Loucy (cell line): ENCODE measurements at regions not wholly inside any gene's neighbourhood (a gene's known extent, or its start where the extent isn't known, plus 50 kb on each side); places are given as distances from the start of the nearest gene placed in this dataset.
"Not testable (repeated sequence)": the region's sequence is repeated elsewhere in the genome, so short reads cannot be mapped to it uniquely, and the experiment has no call there.

Experiments
- H2AFZ ChIP-seq: fragments of 200-600 bp; sonication (generic); 2 replicates; pipeline ENCODE4 v1.6.0; 2016; ENCODE audit warnings: antibody characterized with exemption, mild to moderate bottlenecking, low read length, moderate library complexity
- H3F3A ChIP-seq: fragments of 200-600 bp; 2 replicates; pipeline ENCODE4 v1.6.0; 2016; ENCODE audit warnings: antibody characterized with exemption, low read depth, mild to moderate bottlenecking
- H3K27me3 ChIP-seq: fragments of 200-600 bp; sonication (generic); 2 replicates; pipeline ENCODE4 v1.6.1; 2014; ENCODE audit warnings: low read length, mild to moderate bottlenecking; ENCODE audit not compliant: insufficient read depth, poor library complexity, severe bottlenecking
- H3K36me3 ChIP-seq: fragments of 200-600 bp; sonication (generic); 2 replicates; pipeline ENCODE4 v1.6.1; 2016; ENCODE audit warnings: low read length; ENCODE audit not compliant: insufficient read depth
- H3K4me1 ChIP-seq: fragments of 200-600 bp; sonication (generic); 2 replicates; pipeline ENCODE4 v1.5.1; 2014; ENCODE audit warnings: low read length, mild to moderate bottlenecking; ENCODE audit not compliant: insufficient read depth, poor library complexity, severe bottlenecking
- H3K4me2 ChIP-seq: fragments of 200-600 bp; sonication (generic); 2 replicates; pipeline ENCODE4 v1.6.0; 2014; ENCODE audit warnings: antibody characterized with exemption, low read length, low read depth, mild to moderate bottlenecking; ENCODE audit not compliant: poor library complexity, severe bottlenecking
- H3K4me3 ChIP-seq: fragments of 200-600 bp; sonication (generic); 2 replicates; pipeline ENCODE4 v1.5.1; 2014; ENCODE audit warnings: low read length, mild to moderate bottlenecking, mixed read lengths; ENCODE audit not compliant: poor library complexity, severe bottlenecking
- H3K79me2 ChIP-seq: fragments of 200-600 bp; sonication (generic); 2 replicates; pipeline ENCODE4 v1.6.1; 2014; ENCODE audit warnings: low read length; ENCODE audit not compliant: insufficient read depth
- H3K9ac ChIP-seq: fragments of 200-600 bp; sonication (generic); 2 replicates; pipeline ENCODE4 v1.6.0; 2014; ENCODE audit warnings: mild to moderate bottlenecking, low read depth, low read length, moderate library complexity; ENCODE audit not compliant: poor library complexity, severe bottlenecking
- H3K9me2 ChIP-seq: fragments of 200-600 bp; sonication (generic); replicated peaks from 2 replicates; pipeline ENCODE4 v1.6.1; 2016; ENCODE audit warnings: low read depth, low read length, mixed read lengths
- H3K9me3 ChIP-seq: fragments of 200-600 bp; sonication (generic); 2 replicates; pipeline ENCODE4 v1.6.1; 2014; ENCODE audit warnings: mild to moderate bottlenecking, antibody characterized with exemption, low read length, low read depth; ENCODE audit not compliant: insufficient read depth
- H4K20me1 ChIP-seq: fragments of 200-600 bp; sonication (generic); 2 replicates; pipeline ENCODE4 v1.6.0; 2014; ENCODE audit warnings: antibody characterized with exemption, low read length, mild to moderate bottlenecking; ENCODE audit not compliant: insufficient read depth, poor library complexity, severe bottlenecking
- CTCF ChIP-seq: fragments of 200-600 bp; sonication (generic); conservative IDR thresholded peaks from 2 replicates; pipeline ENCODE4 v1.5.1; 2014; ENCODE audit warnings: mild to moderate bottlenecking, antibody characterized with exemption, low read length
- EZH2phosphoT487 ChIP-seq: fragments of 200-600 bp; IDR thresholded peaks from 2 replicates; pipeline ENCODE4 v1.6.1; 2018; ENCODE audit warnings: antibody characterized with exemption, mild to moderate bottlenecking, moderate library complexity, borderline replicate concordance

DNA sequence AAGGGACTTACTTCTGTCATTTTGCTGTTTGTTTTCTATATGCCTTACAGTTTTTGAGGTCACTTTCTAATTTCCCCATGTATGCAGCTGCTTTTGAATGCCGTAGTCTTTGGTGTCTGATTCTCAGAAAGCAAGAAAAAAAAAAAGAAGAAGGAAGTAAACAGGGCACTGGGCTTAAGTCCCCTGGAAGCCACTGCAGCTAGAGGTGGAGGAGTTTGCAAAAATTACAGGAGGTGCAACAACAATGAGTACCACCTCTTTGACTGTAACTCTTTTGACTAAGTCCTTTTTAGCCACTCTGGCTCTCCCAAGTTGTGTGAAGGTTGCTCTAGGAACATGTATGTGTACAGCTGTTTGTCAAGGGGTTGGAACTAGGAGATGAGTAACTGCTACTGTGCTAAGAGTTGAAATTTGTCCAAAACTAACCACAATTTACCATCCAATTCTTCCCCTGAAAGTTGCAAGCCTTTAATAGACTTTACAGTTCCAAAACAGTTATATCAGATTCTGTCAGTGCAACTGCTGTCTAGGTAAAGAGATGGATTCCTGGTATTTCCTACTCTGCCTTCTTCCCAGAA, 588.0 kb upstream of the LRRN3 start:
- no peak overlapping the region for H3K4me3 ChIP-seq
- H3K36me3 ChIP-seq, result no peaks in the 10 kb centered on the region
- H3K9me3 ChIP-seq, result no peaks in the 10 kb centered on the region
- H3K9ac ChIP-seq, result no peak overlapping the region
- H3K9me2 ChIP-seq, result no peaks in the 10 kb centered on the region
- no peaks in the 10 kb centered on the region for H3K4me1 ChIP-seq
- H3K4me2 ChIP-seq, result no peak overlapping the region
- TF ChIP-seq EZH2phosphoT487, result no peak
- no peak for TF ChIP-seq CTCF
- no peaks in the 10 kb centered on the region for H3K27me3 ChIP-seq
- H4K20me1 ChIP-seq, result no peaks in the 10 kb centered on the region
- H3F3A ChIP-seq, result no peaks in the 10 kb centered on the region
- no peaks in the 10 kb centered on the region for H3K79me2 ChIP-seq
- no peak overlapping the region for H2AFZ ChIP-seq

GRCh38 chr7:110507369-110507768, 583.6 kb upstream of the LRRN3 start:
- Histone ChIP-seq H3F3A (no peaks in the 10 kb centered on the region), H2AFZ (no peak overlapping the region), H3K79me2 (no peaks in the 10 kb centered on the region), H3K4me1 (no peaks in the 10 kb centered on the region), H3K4me3 (no peak overlapping the region), H3K36me3 (no peaks in the 10 kb centered on the region), H3K4me2 (no peak overlapping the region), H3K9me3 (no peaks in the 10 kb centered on the region), H3K9ac (no peak overlapping the region), H3K9me2 (no peaks in the 10 kb centered on the region), H3K27me3 (no peaks in the 10 kb centered on the region), H4K20me1 (no peaks in the 10 kb centered on the region)
- no peak for TF ChIP-seq CTCF
- TF ChIP-seq EZH2phosphoT487, result no peak

DNA sequence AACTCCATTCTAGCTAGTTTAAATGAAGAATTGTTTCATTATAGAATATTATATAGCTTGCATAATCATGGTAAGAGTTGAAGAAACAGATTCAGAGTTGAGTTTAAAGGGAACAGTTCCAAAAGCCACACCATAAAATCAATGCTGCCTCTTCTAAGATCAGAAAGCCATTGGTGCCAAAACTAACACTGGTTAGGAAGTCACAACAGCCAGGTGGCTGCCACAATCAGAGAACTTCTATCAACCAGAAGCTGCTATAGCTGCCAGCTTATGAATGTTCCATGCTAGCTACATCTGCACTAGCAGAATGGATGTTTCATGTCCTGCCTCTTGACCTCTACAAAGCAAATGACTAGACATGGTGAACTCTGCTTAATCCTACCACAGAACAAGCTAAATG, 583.1 kb upstream of the LRRN3 start:
- H3K9me3 ChIP-seq, result no peaks in the 10 kb centered on the region
- no peak for TF ChIP-seq CTCF
- TF ChIP-seq EZH2phosphoT487, result no peak
- no peaks in the 10 kb centered on the region for H3K36me3 ChIP-seq
- no peaks in the 10 kb centered on the region for H3K27me3 ChIP-seq
- no peak overlapping the region for H3K9ac ChIP-seq
- H4K20me1 ChIP-seq, result no peaks in the 10 kb centered on the region
- H3K4me2 ChIP-seq, result no peak overlapping the region
- no peaks in the 10 kb centered on the region for H3F3A ChIP-seq
- no peaks in the 10 kb centered on the region for H3K9me2 ChIP-seq
- H2AFZ ChIP-seq, result no peak overlapping the region
- no peak overlapping the region for H3K4me3 ChIP-seq
- H3K79me2 ChIP-seq, result no peaks in the 10 kb centered on the region
- H3K4me1 ChIP-seq, result no peaks in the 10 kb centered on the region

DNA sequence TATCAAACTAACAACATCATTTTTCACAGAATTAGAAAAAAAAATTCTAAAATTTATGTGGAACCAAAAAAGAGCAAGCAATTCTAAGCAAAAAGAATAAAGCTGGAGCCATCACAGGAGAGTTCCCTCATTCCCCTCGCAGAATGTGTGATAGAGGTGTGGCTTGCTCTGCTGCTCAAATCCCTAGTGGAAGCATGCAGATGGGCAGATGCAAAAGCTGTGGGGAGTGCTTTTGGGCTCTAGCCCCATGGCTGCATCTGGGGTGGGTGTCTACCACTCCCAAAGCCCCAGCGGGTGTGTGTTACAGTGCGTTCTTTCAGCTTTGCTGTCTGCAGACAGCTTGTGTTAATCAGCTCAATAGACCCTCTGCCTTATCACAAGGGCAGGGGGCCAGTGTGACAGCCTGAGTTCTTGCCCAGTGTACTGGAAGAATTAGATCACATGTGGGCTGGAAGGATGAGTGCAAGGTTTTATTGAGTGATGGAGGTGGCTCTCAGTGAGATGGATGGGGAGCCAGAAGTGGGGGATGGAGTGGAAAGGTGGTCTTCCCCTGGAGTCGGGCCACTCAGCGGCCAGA, 575.9 kb upstream of the LRRN3 start:
- H3K9me3 ChIP-seq, H3F3A ChIP-seq, H3K4me1 ChIP-seq, H3K27me3 ChIP-seq, H2AFZ ChIP-seq, H3K4me2 ChIP-seq, H3K9ac ChIP-seq, H3K79me2 ChIP-seq, H4K20me1 ChIP-seq, H3K9me2 ChIP-seq, H3K4me3 ChIP-seq, H3K36me3 ChIP-seq: not testable (repeated sequence)
